DMS153 treated with DMSO at 0.1 percent for 48 hours (cell line): ENCODE measurements at regions not wholly inside any gene's neighbourhood (a gene's known extent, or its start where the extent isn't known, plus 50 kb on each side); places are given as distances from the start of the nearest gene placed in this dataset.
"Not testable (repeated sequence)": the region's sequence is repeated elsewhere in the genome, so short reads cannot be mapped to it uniquely, and the experiment has no call there.

ENCODE experiments used
- DNase-seq: peaks from one replicate; lab custom pipeline; 2025; ENCODE audit not compliant: unreplicated experiment; lab: John Stamatoyannopoulos, UW

- DNase-seq: not testable (repeated sequence)
Measured at GRCh38 chr5:176060472-176061268, 92.6 kb upstream of the THOC3 start.

- DNase-seq: not testable (repeated sequence)
Measured at GRCh38 chr5:176061269-176061622, 93.1 kb upstream of the THOC3 start.

- not testable (repeated sequence) for DNase-seq
Measured at GRCh38 chr5:176061660-176062059, 93.5 kb upstream of the THOC3 start.

GRCh38 chr5:176066262-176066945 lies 98.3 kb upstream of the THOC3 start:
- DNase-seq: not testable (repeated sequence)

- not testable (repeated sequence) for DNase-seq
Measured at GRCh38 chr5:176067162-176067561, 99.0 kb upstream of the THOC3 start.

- DNase-seq: not testable (repeated sequence)
Measured at GRCh38 chr5:176067948-176068347, 99.8 kb upstream of the THOC3 start.

GRCh38 chr5:176073996-176074571 lies 106.0 kb upstream of the THOC3 start:
- DNase-seq: not testable (repeated sequence)

GRCh38 chr5:176083717-176084116 lies 115.6 kb upstream of the THOC3 start:
- DNase-seq: not testable (repeated sequence)

GRCh38 chr5:176103083-176103482 lies 135.0 kb upstream of the THOC3 start:
- not testable (repeated sequence) for DNase-seq

- not testable (repeated sequence) for DNase-seq
Measured at GRCh38 chr5:176112888-176113287, 125.3 kb upstream of the SIMC1 start.

- DNase-seq: not testable (repeated sequence)
Measured at GRCh38 chr5:176113673-176114335, 124.4 kb upstream of the SIMC1 start.

- DNase-seq: not testable (repeated sequence)
Measured at GRCh38 chr5:176114825-176115224, 123.4 kb upstream of the SIMC1 start.

GRCh38 chr5:176117699-176118238 lies 120.5 kb upstream of the SIMC1 start:
- DNase-seq: not testable (repeated sequence)

- not testable (repeated sequence) for DNase-seq
Measured at GRCh38 chr5:176122361-176122760, 115.9 kb upstream of the SIMC1 start.

- not testable (repeated sequence) for DNase-seq
Measured at GRCh38 chr5:176124120-176124519, 114.1 kb upstream of the SIMC1 start.

GRCh38 chr5:176131771-176132170 lies 106.5 kb upstream of the SIMC1 start:
- DNase-seq: no peak

- no peak for DNase-seq
Measured at GRCh38 chr5:176132471-176133288, 105.5 kb upstream of the SIMC1 start.

GRCh38 chr5:176133289-176133870 lies 104.8 kb upstream of the SIMC1 start:
- no peak for DNase-seq

GRCh38 chr5:176133877-176134276 lies 104.3 kb upstream of the SIMC1 start:
- no peak for DNase-seq
